ENCODE measurements at regions not wholly inside any gene's neighbourhood (a gene's known extent, or its start where the extent isn't known, plus 50 kb on each side); places are given as distances from the start of the nearest gene placed in this dataset.

- TF ChIP-seq CTCF (IDR thresholded peaks at IDR 0.05) (no peak), POLR2A (IDR thresholded peaks at IDR 0.05) (no peak), POLR2AphosphoS5 (IDR thresholded peaks at IDR 0.05; ENCODE audit: insufficient read depth in 1 of 2, low read depth in 1 of 2) (no peak)
Observed at GRCh38 chr6:71534921-71535320, 246.3 kb downstream of the OGFRL1 start.
